Fibroblast of pulmonary artery (primary cell): ENCODE measurements at regions not wholly inside any gene's neighbourhood (a gene's known extent, or its start where the extent isn't known, plus 50 kb on each side); places are given as distances from the start of the nearest gene placed in this dataset.
"Not testable (repeated sequence)": the region's sequence is repeated elsewhere in the genome, so short reads cannot be mapped to it uniquely, and the experiment has no call there.

Experiments
- DNase-seq: peaks from one replicate; pipeline ENCODE4 v3.0.0-alpha.2; 2010; ENCODE audit warnings: low read depth
- H3K4me3 ChIP-seq: replicated peaks from 2 replicates; pipeline ENCODE4 v1.5.1; 2011; ENCODE audit warnings: low read depth, mild to moderate bottlenecking, control low read depth, low read length, moderate library complexity
- CTCF ChIP-seq: IDR thresholded peaks from 2 replicates; pipeline ENCODE4 v1.5.1; 2011; ENCODE audit warnings: mild to moderate bottlenecking, control low read depth, low read length, inconsistent platforms; ENCODE audit errors: missing control alignments

- H3K4me3 ChIP-seq = no peak overlapping the region
- no peak for DNase-seq
- no peak for TF ChIP-seq CTCF
Measured at GRCh38 chrX:5674036-5674435, 554.6 kb downstream of the NLGN4X start.

GRCh38 chrX:5672099-5672498 lies 556.6 kb downstream of the NLGN4X start:
- DNase-seq = no peak
- no peak for TF ChIP-seq CTCF

GRCh38 chrX:5666689-5667088 lies 562.0 kb downstream of the NLGN4X start:
- H3K4me3 ChIP-seq, DNase-seq: not testable (repeated sequence)

More at GRCh38 chrX:5672099-5672498, 556.6 kb downstream of the NLGN4X start:
- H3K4me3 ChIP-seq = no peak overlapping the region

- TF ChIP-seq CTCF = no peak
- DNase-seq = no peak
- H3K4me3 ChIP-seq = no peak overlapping the region
Measured at GRCh38 chrX:5656544-5656943, 572.1 kb downstream of the NLGN4X start.

- no peak overlapping the region for H3K4me3 ChIP-seq
Measured at GRCh38 chrX:5650904-5651303, 577.8 kb downstream of the NLGN4X start.

GRCh38 chrX:5648941-5649568 lies 579.6 kb downstream of the NLGN4X start:
- no peak for TF ChIP-seq CTCF
- no peak overlapping the region for H3K4me3 ChIP-seq
- DNase-seq = no peak

More at GRCh38 chrX:5650904-5651303, 577.8 kb downstream of the NLGN4X start:
- no peak for DNase-seq
- TF ChIP-seq CTCF = no peak

- DNase-seq = no peak
- TF ChIP-seq CTCF = no peak
- no peak overlapping the region for H3K4me3 ChIP-seq
Measured at GRCh38 chrX:5646818-5647217, 581.8 kb downstream of the NLGN4X start.
